ENCODE measurements at regions not wholly inside any gene's neighbourhood (a gene's known extent, or its start where the extent isn't known, plus 50 kb on each side); places are given as distances from the start of the nearest gene placed in this dataset.

GRCh38 chr11:115613004-115613403, 108.8 kb upstream of the CADM1 start:
- in situ Hi-C loops (cut with HindIII; ENCODE audit: extremely low pct_ligation_motif_present, low pct_unique_long_range_greater_than_20kb) (no loop called here), intact Hi-C loops (cut with micrococcal nuclease; ENCODE audit: unreplicated experiment) (no loop called here)
- no peaks in the 10 kb centered on the region for H3K79me2 ChIP-seq (ENCODE audit: insufficient read depth, low read length)
- CTCF ChIA-PET (ENCODE audit: low intra/inter-chr PET ratio, low total read pairs): no interaction called here
- H3K4me1 ChIP-seq (ENCODE audit: insufficient read depth, low read length): no peaks in the 10 kb centered on the region
- FAIRE-seq: no peak
- 15% methylated on average over 3 of the region's 3 CpGs for WGBS (ENCODE audit: low lambda C conversion rate)
- no peak for DNase-seq (ENCODE audit: low spot score)
- no TSS peak for BruUV-seq (replicated peaks)
- H2AFZ ChIP-seq (ENCODE audit: low read length): no peak overlapping the region
- ATAC-seq: no peak
- TF ChIP-seq ETV5 (CRISPR knock-in tag; IDR thresholded peaks at IDR 0.05; ENCODE audit: borderline replicate concordance) (no peak), ZNF263 (CRISPR knock-in tag; IDR thresholded peaks at IDR 0.05) (no peak), ZNF678 (CRISPR knock-in tag; IDR thresholded peaks at IDR 0.05) (no peak), ZNF737 (CRISPR knock-in tag; IDR thresholded peaks at IDR 0.05; ENCODE audit: borderline replicate concordance) (no peak), ZNF768 (CRISPR knock-in tag; IDR thresholded peaks at IDR 0.05) (no peak)
- TF ChIP-seq, protein P1, sequence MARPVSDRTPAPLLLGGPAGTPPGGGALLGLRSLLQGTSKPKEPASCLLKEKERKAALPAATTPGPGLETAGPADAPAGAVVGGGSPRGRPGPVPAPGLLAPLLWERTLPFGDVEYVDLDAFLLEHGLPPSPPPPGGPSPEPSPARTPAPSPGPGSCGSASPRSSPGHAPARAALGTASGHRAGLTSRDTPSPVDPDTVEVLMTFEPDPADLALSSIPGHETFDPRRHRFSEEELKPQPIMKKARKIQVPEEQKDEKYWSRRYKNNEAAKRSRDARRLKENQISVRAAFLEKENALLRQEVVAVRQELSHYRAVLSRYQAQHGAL (CRISPR knock-in tag; IDR thresholded peaks at IDR 0.05; ENCODE audit: not compliant biosample characterization): no peak
- H3K9ac ChIP-seq (ENCODE audit: insufficient read depth, low read depth, low read length): no peak overlapping the region
- H4K20me1 ChIP-seq (ENCODE audit: insufficient read depth, low read length): no peaks in the 10 kb centered on the region
- H3K27me3 ChIP-seq (ENCODE audit: control insufficient read depth in 1 of 2, insufficient read depth in 2 of 2, low read length in 2 of 2): 0 out of 5 replicates have a peak, but pooled peaks cover 0 to 3% of the 10 kb centered on the region in 2 experiments
- no peak overlapping the region for H3K4me3 ChIP-seq (replicated peaks in 1 of 3; ENCODE audit: insufficient read depth in 1 of 3, low read depth in 2 of 3, low read length in 3 of 3)
- no peak overlapping the region for H3K4me2 ChIP-seq (ENCODE audit: low read depth, low read length)
- POLR2A ChIA-PET: no interaction called here
- H3K9me3 ChIP-seq (ENCODE audit: low read length): no peaks in the 10 kb centered on the region
- no peaks in the 10 kb centered on the region for H3K36me3 ChIP-seq (replicated peaks in 1 of 2; ENCODE audit: control insufficient read depth in 1 of 2, insufficient read depth in 2 of 2, low read length in 2 of 2)
- H3K27ac ChIP-seq (ENCODE audit: extremely low read length, insufficient read depth, low read length): no peak overlapping the region

DNA sequence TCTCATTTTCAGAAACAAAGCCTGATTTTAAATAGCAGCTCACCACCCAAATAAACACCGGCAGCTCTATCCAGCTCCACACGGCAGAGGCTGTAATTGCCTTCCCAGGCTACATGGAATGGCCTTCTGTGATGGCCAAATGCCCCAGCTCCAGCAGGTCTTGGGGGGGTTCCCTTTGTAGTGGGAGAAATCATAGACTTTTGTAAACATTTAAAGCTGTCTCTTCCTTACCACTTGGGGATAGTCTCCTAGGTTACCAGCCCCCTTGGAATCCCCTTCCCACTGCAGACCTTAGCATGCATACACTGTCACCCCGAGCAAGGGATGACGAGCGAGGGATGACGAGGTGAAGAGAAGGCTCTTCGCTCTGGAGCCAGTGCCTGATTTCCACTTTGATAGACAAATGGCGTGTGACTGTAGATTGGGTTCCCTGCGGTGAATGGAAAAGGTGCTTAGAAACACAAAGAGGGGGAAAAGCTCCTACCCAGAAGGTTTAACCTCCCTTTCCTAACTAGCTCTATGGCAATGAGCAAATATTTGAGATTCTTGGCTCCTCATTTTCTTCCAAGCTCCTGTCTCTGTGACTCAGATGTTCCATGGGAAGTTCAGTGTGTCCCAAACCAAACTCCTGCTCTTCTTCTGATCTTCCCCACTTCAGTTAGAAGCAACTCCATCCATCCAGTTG, 108.0 kb upstream of the CADM1 start:
- H3K9me3 ChIP-seq (ENCODE audit: low read length): no peaks in the 10 kb centered on the region
- no peak overlapping the region for H3K4me3 ChIP-seq (replicated peaks in 1 of 3; ENCODE audit: insufficient read depth in 1 of 3, low read depth in 2 of 3, low read length in 3 of 3)
- CTCF ChIA-PET (ENCODE audit: low intra/inter-chr PET ratio, low total read pairs): no interaction called here
- TF ChIP-seq JARID2 (CRISPR knock-in tag; IDR thresholded peaks at IDR 0.05; ENCODE audit: insufficient replicate concordance) (no peak), FOXC1 (CRISPR knock-in tag; IDR thresholded peaks at IDR 0.05; ENCODE audit: borderline replicate concordance) (no peak), ZNF24 (IDR thresholded peaks at IDR 0.05) (no peak), ZNF552 (CRISPR knock-in tag; IDR thresholded peaks at IDR 0.05; ENCODE audit: borderline replicate concordance) (no peak), TSC22D2 (CRISPR knock-in tag; IDR thresholded peaks at IDR 0.05; ENCODE audit: borderline replicate concordance) (no peak), SIX1 (CRISPR knock-in tag; IDR thresholded peaks at IDR 0.05; ENCODE audit: borderline replicate concordance) (no peak), ZNF556 (CRISPR knock-in tag; IDR thresholded peaks at IDR 0.05; ENCODE audit: borderline replicate concordance) (no peak)
- TF ChIP-seq, protein P2, sequence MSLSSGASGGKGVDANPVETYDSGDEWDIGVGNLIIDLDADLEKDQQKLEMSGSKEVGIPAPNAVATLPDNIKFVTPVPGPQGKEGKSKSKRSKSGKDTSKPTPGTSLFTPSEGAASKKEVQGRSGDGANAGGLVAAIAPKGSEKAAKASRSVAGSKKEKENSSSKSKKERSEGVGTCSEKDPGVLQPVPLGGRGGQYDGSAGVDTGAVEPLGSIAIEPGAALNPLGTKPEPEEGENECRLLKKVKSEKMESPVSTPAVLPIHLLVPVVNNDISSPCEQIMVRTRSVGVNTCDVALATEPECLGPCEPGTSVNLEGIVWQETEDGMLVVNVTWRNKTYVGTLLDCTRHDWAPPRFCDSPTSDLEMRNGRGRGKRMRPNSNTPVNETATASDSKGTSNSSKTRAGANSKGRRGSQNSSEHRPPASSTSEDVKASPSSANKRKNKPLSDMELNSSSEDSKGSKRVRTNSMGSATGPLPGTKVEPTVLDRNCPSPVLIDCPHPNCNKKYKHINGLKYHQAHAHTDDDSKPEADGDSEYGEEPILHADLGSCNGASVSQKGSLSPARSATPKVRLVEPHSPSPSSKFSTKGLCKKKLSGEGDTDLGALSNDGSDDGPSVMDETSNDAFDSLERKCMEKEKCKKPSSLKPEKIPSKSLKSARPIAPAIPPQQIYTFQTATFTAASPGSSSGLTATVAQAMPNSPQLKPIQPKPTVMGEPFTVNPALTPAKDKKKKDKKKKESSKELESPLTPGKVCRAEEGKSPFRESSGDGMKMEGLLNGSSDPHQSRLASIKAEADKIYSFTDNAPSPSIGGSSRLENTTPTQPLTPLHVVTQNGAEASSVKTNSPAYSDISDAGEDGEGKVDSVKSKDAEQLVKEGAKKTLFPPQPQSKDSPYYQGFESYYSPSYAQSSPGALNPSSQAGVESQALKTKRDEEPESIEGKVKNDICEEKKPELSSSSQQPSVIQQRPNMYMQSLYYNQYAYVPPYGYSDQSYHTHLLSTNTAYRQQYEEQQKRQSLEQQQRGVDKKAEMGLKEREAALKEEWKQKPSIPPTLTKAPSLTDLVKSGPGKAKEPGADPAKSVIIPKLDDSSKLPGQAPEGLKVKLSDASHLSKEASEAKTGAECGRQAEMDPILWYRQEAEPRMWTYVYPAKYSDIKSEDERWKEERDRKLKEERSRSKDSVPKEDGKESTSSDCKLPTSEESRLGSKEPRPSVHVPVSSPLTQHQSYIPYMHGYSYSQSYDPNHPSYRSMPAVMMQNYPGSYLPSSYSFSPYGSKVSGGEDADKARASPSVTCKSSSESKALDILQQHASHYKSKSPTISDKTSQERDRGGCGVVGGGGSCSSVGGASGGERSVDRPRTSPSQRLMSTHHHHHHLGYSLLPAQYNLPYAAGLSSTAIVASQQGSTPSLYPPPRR (CRISPR knock-in tag; IDR thresholded peaks at IDR 0.05; ENCODE audit: borderline replicate concordance): no peak
- no TSS peak for BruUV-seq (replicated peaks)
- H2AFZ ChIP-seq (ENCODE audit: low read length): no peak overlapping the region
- no peak for FAIRE-seq
- no peaks in the 10 kb centered on the region for H3K36me3 ChIP-seq (replicated peaks in 1 of 2; ENCODE audit: control insufficient read depth in 1 of 2, insufficient read depth in 2 of 2, low read length in 2 of 2)
- no peak for DNase-seq (ENCODE audit: low spot score)
- no peak overlapping the region for H3K4me2 ChIP-seq (ENCODE audit: low read depth, low read length)
- POLR2A ChIA-PET: no interaction called here
- H3K79me2 ChIP-seq (ENCODE audit: insufficient read depth, low read length): no peaks in the 10 kb centered on the region
- in situ Hi-C loops (cut with HindIII; ENCODE audit: extremely low pct_ligation_motif_present, low pct_unique_long_range_greater_than_20kb): no loop called here
- intact Hi-C loops (cut with micrococcal nuclease; ENCODE audit: unreplicated experiment): no loop called here
- H3K9ac ChIP-seq (ENCODE audit: insufficient read depth, low read depth, low read length): no peak overlapping the region
- 0 out of 5 replicates have a peak, but pooled peaks cover 0 to 3% of the 10 kb centered on the region in 2 experiments for H3K27me3 ChIP-seq (ENCODE audit: control insufficient read depth in 1 of 2, insufficient read depth in 2 of 2, low read length in 2 of 2)
- no peaks in the 10 kb centered on the region for H4K20me1 ChIP-seq (ENCODE audit: insufficient read depth, low read length)
- no peak overlapping the region for H3K27ac ChIP-seq (ENCODE audit: extremely low read length, insufficient read depth, low read length)
- ATAC-seq: no peak
- H3K4me1 ChIP-seq (ENCODE audit: insufficient read depth, low read length): no peaks in the 10 kb centered on the region
- 69% methylated on average over 9 of the region's 9 CpGs for WGBS (ENCODE audit: low lambda C conversion rate)

Data from HepG2 (cell line).